ENCODE measurements at regions not wholly inside any gene's neighbourhood (a gene's known extent, or its start where the extent isn't known, plus 50 kb on each side); places are given as distances from the start of the nearest gene placed in this dataset.

GRCh38 chr9:100662122-100662521 is 84.2 kb downstream of the CAVIN4 start:
- H3K36me3 ChIP-seq (ENCODE audit: insufficient read depth, insufficient read length, low read length) = no peaks in the 10 kb centered on the region
- H3K9me3 ChIP-seq (ENCODE audit: insufficient read depth, low read length) = peaks cover 6% of the 10 kb centered on the region; the same call in 1 of the 2 replicates
- TF ChIP-seq ZNF274 (IDR thresholded peaks at IDR 0.05; ENCODE audit: low read depth, low read length) (no peak), SUZ12 (IDR thresholded peaks at IDR 0.05; ENCODE audit: extremely low read depth, insufficient read depth, insufficient read length) (no peak), YY1 (IDR thresholded peaks at IDR 0.05; ENCODE audit: insufficient read depth, insufficient read length) (no peak)
- H3K4me3 ChIP-seq (ENCODE audit: insufficient read length, low read depth) = no peak overlapping the region
- H3K4me1 ChIP-seq (ENCODE audit: insufficient read depth, insufficient read length) = no peaks in the 10 kb centered on the region
- no peaks in the 10 kb centered on the region for H3K27me3 ChIP-seq (ENCODE audit: insufficient read depth, insufficient read length)
- no peak for DNase-seq (ENCODE audit: low read depth, low spot score)
- H3K9ac ChIP-seq (ENCODE audit: insufficient read length, low read depth) = no peak overlapping the region

GRCh38 chr9:100667448-100667847 is 89.6 kb downstream of the CAVIN4 start:
- Histone ChIP-seq H3K9me3 (ENCODE audit: insufficient read depth, low read length) (no peaks in the 10 kb centered on the region), H3K4me1 (ENCODE audit: insufficient read depth, insufficient read length) (no peaks in the 10 kb centered on the region), H3K27me3 (ENCODE audit: insufficient read depth, insufficient read length) (no peaks in the 10 kb centered on the region), H3K4me3 (ENCODE audit: insufficient read length, low read depth) (no peak overlapping the region), H3K9ac (ENCODE audit: insufficient read length, low read depth) (no peak overlapping the region), H3K36me3 (ENCODE audit: insufficient read depth, insufficient read length, low read length) (no peaks in the 10 kb centered on the region)
- no peak for DNase-seq (ENCODE audit: low read depth, low spot score)
- TF ChIP-seq SUZ12 (IDR thresholded peaks at IDR 0.05; ENCODE audit: extremely low read depth, insufficient read depth, insufficient read length) (no peak), ZNF274 (IDR thresholded peaks at IDR 0.05; ENCODE audit: low read depth, low read length) (no peak), YY1 (IDR thresholded peaks at IDR 0.05; ENCODE audit: insufficient read depth, insufficient read length) (no peak)

- H3K4me1 ChIP-seq (ENCODE audit: insufficient read depth, insufficient read length) = no peaks in the 10 kb centered on the region
- no peak for DNase-seq (ENCODE audit: low read depth, low spot score)
- H3K27me3 ChIP-seq (ENCODE audit: insufficient read depth, insufficient read length) = no peaks in the 10 kb centered on the region
- H3K9me3 ChIP-seq (ENCODE audit: insufficient read depth, low read length) = no peaks in the 10 kb centered on the region
- H3K36me3 ChIP-seq (ENCODE audit: insufficient read depth, insufficient read length, low read length) = no peaks in the 10 kb centered on the region
- no peak overlapping the region for H3K4me3 ChIP-seq (ENCODE audit: insufficient read length, low read depth)
- no peak overlapping the region for H3K9ac ChIP-seq (ENCODE audit: insufficient read length, low read depth)
- TF ChIP-seq SUZ12 (IDR thresholded peaks at IDR 0.05; ENCODE audit: extremely low read depth, insufficient read depth, insufficient read length) (no peak), ZNF274 (IDR thresholded peaks at IDR 0.05; ENCODE audit: low read depth, low read length) (no peak), YY1 (IDR thresholded peaks at IDR 0.05; ENCODE audit: insufficient read depth, insufficient read length) (no peak)
These were observed 90.1 kb downstream of the CAVIN4 start for GRCh38 chr9:100668024-100668423.

- no peak overlapping the region for H3K4me3 ChIP-seq (ENCODE audit: insufficient read length, low read depth)
- H3K36me3 ChIP-seq (ENCODE audit: insufficient read depth, insufficient read length, low read length) = no peaks in the 10 kb centered on the region
- no peak overlapping the region for H3K9ac ChIP-seq (ENCODE audit: insufficient read length, low read depth)
- TF ChIP-seq ZNF274 (IDR thresholded peaks at IDR 0.05; ENCODE audit: low read depth, low read length) = no peak
- no peak for TF ChIP-seq YY1 (IDR thresholded peaks at IDR 0.05; ENCODE audit: insufficient read depth, insufficient read length)
- TF ChIP-seq SUZ12 (IDR thresholded peaks at IDR 0.05; ENCODE audit: extremely low read depth, insufficient read depth, insufficient read length) = no peak
- no peaks in the 10 kb centered on the region for H3K4me1 ChIP-seq (ENCODE audit: insufficient read depth, insufficient read length)
- no peaks in the 10 kb centered on the region for H3K27me3 ChIP-seq (ENCODE audit: insufficient read depth, insufficient read length)
- H3K9me3 ChIP-seq (ENCODE audit: insufficient read depth, low read length) = no peaks in the 10 kb centered on the region
- DNase-seq (ENCODE audit: low read depth, low spot score) = no peak
These were observed 92.1 kb downstream of the CAVIN4 start for GRCh38 chr9:100669968-100670367.

GRCh38 chr9:100670719-100671118 is 92.8 kb downstream of the CAVIN4 start:
- H3K27me3 ChIP-seq (ENCODE audit: insufficient read depth, insufficient read length) = no peaks in the 10 kb centered on the region
- no peaks in the 10 kb centered on the region for H3K36me3 ChIP-seq (ENCODE audit: insufficient read depth, insufficient read length, low read length)
- no peak for DNase-seq (ENCODE audit: low read depth, low spot score)
- H3K4me1 ChIP-seq (ENCODE audit: insufficient read depth, insufficient read length) = no peaks in the 10 kb centered on the region
- H3K9me3 ChIP-seq (ENCODE audit: insufficient read depth, low read length) = no peaks in the 10 kb centered on the region
- no peak overlapping the region for H3K4me3 ChIP-seq (ENCODE audit: insufficient read length, low read depth)
- TF ChIP-seq SUZ12 (IDR thresholded peaks at IDR 0.05; ENCODE audit: extremely low read depth, insufficient read depth, insufficient read length) = no peak
- no peak for TF ChIP-seq ZNF274 (IDR thresholded peaks at IDR 0.05; ENCODE audit: low read depth, low read length)
- TF ChIP-seq YY1 (IDR thresholded peaks at IDR 0.05; ENCODE audit: insufficient read depth, insufficient read length) = no peak
- H3K9ac ChIP-seq (ENCODE audit: insufficient read length, low read depth) = no peak overlapping the region

GRCh38 chr9:100671898-100672297 is 94.0 kb downstream of the CAVIN4 start:
- TF ChIP-seq ZNF274 (IDR thresholded peaks at IDR 0.05; ENCODE audit: low read depth, low read length) = no peak
- no peak for TF ChIP-seq SUZ12 (IDR thresholded peaks at IDR 0.05; ENCODE audit: extremely low read depth, insufficient read depth, insufficient read length)
- DNase-seq (ENCODE audit: low read depth, low spot score) = no peak
- no peaks in the 10 kb centered on the region for H3K9me3 ChIP-seq (ENCODE audit: insufficient read depth, low read length)
- H3K4me3 ChIP-seq (ENCODE audit: insufficient read length, low read depth) = no peak overlapping the region
- no peaks in the 10 kb centered on the region for H3K27me3 ChIP-seq (ENCODE audit: insufficient read depth, insufficient read length)
- H3K36me3 ChIP-seq (ENCODE audit: insufficient read depth, insufficient read length, low read length) = no peaks in the 10 kb centered on the region
- H3K4me1 ChIP-seq (ENCODE audit: insufficient read depth, insufficient read length) = no peaks in the 10 kb centered on the region
- H3K9ac ChIP-seq (ENCODE audit: insufficient read length, low read depth) = no peak overlapping the region

GRCh38 chr9:100673249-100673648 is 95.4 kb downstream of the CAVIN4 start:
- Histone ChIP-seq H3K4me1 (ENCODE audit: insufficient read depth, insufficient read length) (no peaks in the 10 kb centered on the region), H3K36me3 (ENCODE audit: insufficient read depth, insufficient read length, low read length) (no peaks in the 10 kb centered on the region), H3K9me3 (ENCODE audit: insufficient read depth, low read length) (no peaks in the 10 kb centered on the region), H3K4me3 (ENCODE audit: insufficient read length, low read depth) (no peak overlapping the region), H3K27me3 (ENCODE audit: insufficient read depth, insufficient read length) (no peaks in the 10 kb centered on the region), H3K9ac (ENCODE audit: insufficient read length, low read depth) (no peak overlapping the region)
- no peak for TF ChIP-seq SUZ12 (IDR thresholded peaks at IDR 0.05; ENCODE audit: extremely low read depth, insufficient read depth, insufficient read length)
- TF ChIP-seq ZNF274 (IDR thresholded peaks at IDR 0.05; ENCODE audit: low read depth, low read length) = no peak
- no peak for TF ChIP-seq YY1 (IDR thresholded peaks at IDR 0.05; ENCODE audit: insufficient read depth, insufficient read length)
- DNase-seq (ENCODE audit: low read depth, low spot score) = no peak
